GM04503 (cell line): ENCODE measurements at regions not wholly inside any gene's neighbourhood (a gene's known extent, or its start where the extent isn't known, plus 50 kb on each side); places are given as distances from the start of the nearest gene placed in this dataset.

Source experiments
- DNase-seq: peaks from one replicate; pipeline ENCODE4 v3.0.0-alpha.2; 2012; ENCODE audit warnings: low read depth

- DNase-seq, result no peak
Observed at GRCh38 chr1:25055961-25056360, 125.9 kb upstream of the RUNX3 start.

- DNase-seq, result no peak
Observed at GRCh38 chr1:25055324-25055780, 125.3 kb upstream of the RUNX3 start.

GRCh38 chr1:25054526-25055323 lies 124.6 kb upstream of the RUNX3 start:
- no peak for DNase-seq

GRCh38 chr1:25053576-25054250 lies 123.6 kb upstream of the RUNX3 start:
- DNase-seq, result no peak

- no peak for DNase-seq
Observed at GRCh38 chr1:25051906-25052305, 121.8 kb upstream of the RUNX3 start.

GRCh38 chr1:25051504-25051903 lies 121.4 kb upstream of the RUNX3 start:
- no peak for DNase-seq

- DNase-seq, result no peak
Observed at GRCh38 chr1:25050165-25050564, 120.1 kb upstream of the RUNX3 start.

- DNase-seq, result no peak
Observed at GRCh38 chr1:25049190-25049589, 119.1 kb upstream of the RUNX3 start.

GRCh38 chr1:25048728-25049127 lies 118.7 kb upstream of the RUNX3 start:
- DNase-seq, result no peak

GRCh38 chr1:25047506-25048240 lies 117.6 kb upstream of the RUNX3 start:
- DNase-seq, result no peak

GRCh38 chr1:25046194-25046532 lies 116.1 kb upstream of the RUNX3 start:
- DNase-seq, result no peak

- DNase-seq, result no peak
Observed at GRCh38 chr1:25045480-25046193, 115.6 kb upstream of the RUNX3 start.

- no peak for DNase-seq
Observed at GRCh38 chr1:25043228-25043580, 113.1 kb upstream of the RUNX3 start.

- DNase-seq, result no peak
Observed at GRCh38 chr1:25042331-25043227, 112.5 kb upstream of the RUNX3 start.

- DNase-seq, result no peak
Observed at GRCh38 chr1:25041916-25042315, 111.8 kb upstream of the RUNX3 start.

GRCh38 chr1:25040122-25040685 lies 110.1 kb upstream of the RUNX3 start:
- DNase-seq, result no peak

- no peak for DNase-seq
Observed at GRCh38 chr1:25039229-25039628, 109.2 kb upstream of the RUNX3 start.

- DNase-seq, result no peak
Observed at GRCh38 chr1:25038699-25039098, 108.6 kb upstream of the RUNX3 start.

GRCh38 chr1:25037174-25038074 lies 107.3 kb upstream of the RUNX3 start:
- no peak for DNase-seq

- DNase-seq, result no peak
Observed at GRCh38 chr1:25036117-25036546, 106.1 kb upstream of the RUNX3 start.
